K562 (cell line): ENCODE measurements at regions not wholly inside any gene's neighbourhood (a gene's known extent, or its start where the extent isn't known, plus 50 kb on each side); places are given as distances from the start of the nearest gene placed in this dataset.

ENCODE experiments used
- ATAC-seq: fragments of 200-7000 bp; cut with Tn5 transposase; 3 replicates; pipeline ENCODE4 v1.9.1; 2020; ENCODE audit warnings: moderate library complexity
- BruUV-seq: library from RNA; stranded (reverse); fragments of 400-500 nt; replicated peaks from 2 replicates; lab custom pipeline; 2021; lab: Mats Ljungman, UMichigan
- CTCF ChIA-PET: fragments of 300-600 bp; formaldehyde crosslinking; extraction: SDS; loops from one replicate; lab custom pipeline; 2021; ENCODE audit warnings: low intra/inter-chr PET ratio; lab: Yijun Ruan, JAX
- POLR2A ChIA-PET: fragments of 300-600, 350-650 bp; sonication (Branson Sonifier 250); formaldehyde crosslinking; extraction: SDS; loops from one replicate; lab custom pipeline; 2021; ENCODE audit warnings: antibody characterized with exemption, inconsistent platforms; lab: Yijun Ruan, JAX
- DNase-seq, 4 experiments: peaks; one replicate each; pipeline versions ENCODE4 v3.0.0 to v3.0.0-alpha.2; 2011 to 2018; ENCODE audit warnings: low spot score in 3 of 4, mixed read lengths in 3 of 4; ENCODE audit errors: extremely low read depth in 1 of 4
- FAIRE-seq: peaks from 2 replicates; lab custom pipeline; 2011; peaks lifted over from hg19 to GRCh38; lab: Jason Lieb, UNC
- H2AFZ ChIP-seq: 2 replicates; pipeline ENCODE4 v1.6.0; 2011; ENCODE audit warnings: low read depth, low read length, control low read depth, inconsistent platforms
- H3K27ac ChIP-seq: fragments of 200-600 bp; 3 replicates; pipeline ENCODE4 v1.8.0; 2011; ENCODE audit warnings: low read depth, mild to moderate bottlenecking, control low read depth, inconsistent platforms, low read length, moderate library complexity, mixed read lengths; ENCODE audit errors: extremely low read depth
- H3K27me3 ChIP-seq, 2 experiments: fragments of 300-600 bp in 1 of 2; 2 replicates in 1 of 2; 3 replicates in 1 of 2; pipeline versions ENCODE4 v1.6.0 to v1.8.0; 2011; ENCODE audit warnings: inconsistent platforms in 2 of 2, low read length in 2 of 2, mild to moderate bottlenecking in 1 of 2, mixed read lengths in 1 of 2, moderate library complexity in 1 of 2; ENCODE audit not compliant: control insufficient read depth in 2 of 2, insufficient read depth in 2 of 2
- H3K36me3 ChIP-seq: fragments of 300-600 bp; 3 replicates; pipeline ENCODE4 v1.8.0; 2011; ENCODE audit warnings: mild to moderate bottlenecking, low read length, inconsistent platforms; ENCODE audit not compliant: control insufficient read depth, insufficient read depth
- H3K4me1 ChIP-seq, 2 experiments: fragments of 200-600 bp in 1 of 2; replicated peaks in 1 of 2; 2 replicates in 1 of 2; 3 replicates in 1 of 2; pipeline versions ENCODE4 v1.5.1 to v1.8.0; 2011; ENCODE audit warnings: inconsistent platforms in 2 of 2, low read length in 2 of 2, mild to moderate bottlenecking in 1 of 2, mixed read lengths in 1 of 2, moderate library complexity in 1 of 2; ENCODE audit not compliant: control insufficient read depth in 2 of 2, insufficient read depth in 2 of 2
- H3K4me2 ChIP-seq: 2 replicates; pipeline ENCODE4 v1.6.1; 2011; ENCODE audit warnings: low read length, control low read depth, inconsistent platforms, mixed read lengths; ENCODE audit not compliant: insufficient read depth
- H3K4me3 ChIP-seq: fragments of 200-600 bp; sonication (generic), shearing (Covaris generic); 2 replicates; pipeline ENCODE4 v1.5.1; 2016; ENCODE audit warnings: control low read depth, inconsistent platforms
- H3K79me2 ChIP-seq: fragments of 200-600 bp; 3 replicates; pipeline ENCODE4 v1.8.0; 2011; ENCODE audit warnings: low read length, inconsistent platforms; ENCODE audit not compliant: control insufficient read depth, insufficient read depth
- H3K9ac ChIP-seq, 2 experiments: 2 replicates each; pipeline versions ENCODE4 v1.6.0 to v1.6.1; 2011; ENCODE audit warnings: low read depth in 2 of 2, low read length in 2 of 2, control low read depth in 1 of 2, inconsistent platforms in 1 of 2, mild to moderate bottlenecking in 1 of 2, mixed read lengths in 1 of 2; ENCODE audit not compliant: insufficient read depth in 1 of 2
- H3K9me1 ChIP-seq: one replicate; pipeline ENCODE4 v1.6.0; 2011; ENCODE audit warnings: inconsistent platforms, mild to moderate bottlenecking, low read length, moderate library complexity; ENCODE audit not compliant: control insufficient read depth, insufficient read depth
- H3K9me3 ChIP-seq: replicated peaks from 2 replicates; pipeline ENCODE4 v1.5.1; 2011; ENCODE audit warnings: low read depth, low read length, inconsistent platforms; ENCODE audit not compliant: control insufficient read depth, insufficient read depth
- H4K20me1 ChIP-seq: replicated peaks from 2 replicates; pipeline ENCODE4 v1.6.1; 2011; ENCODE audit warnings: low read length, inconsistent platforms, mixed read lengths; ENCODE audit not compliant: control insufficient read depth, insufficient read depth
- NR3C1 ChIP-seq: sonication (generic); formaldehyde crosslinking; IDR thresholded peaks from 2 replicates; pipeline ENCODE4 v1.8.1; 2022; ENCODE audit warnings: missing genetic modification reagents
- PRDM10 ChIP-seq: fragments of 450-650 bp; IDR thresholded peaks from 2 replicates; pipeline ENCODE4 v1.6.1; 2018; ENCODE audit not compliant: partially characterized antibody
- SNIP1 ChIP-seq: fragments of 450-650 bp; IDR thresholded peaks from 2 replicates; pipeline ENCODE4 v1.7.1; 2017; ENCODE audit warnings: low read depth, mild to moderate bottlenecking
- TSC22D4 ChIP-seq: fragments of 450-650 bp; IDR thresholded peaks from 2 replicates; pipeline ENCODE4 v1.6.1; 2016; ENCODE audit warnings: missing genetic modification characterization, missing biosample characterization, control low read depth
- ZNF184 ChIP-seq: sonication (generic); formaldehyde crosslinking; IDR thresholded peaks from 2 replicates; pipeline ENCODE4 v1.5.0; 2020; ENCODE audit warnings: missing genetic modification reagents
- in situ Hi-C: fragments of 300-500 bp; cut with MboI; formaldehyde crosslinking; loops from 4 replicates; pipeline ENCODE4 v1.15.0; 2018; ENCODE audit warnings: inconsistent platforms, mixed read lengths
- intact Hi-C: fragments of 100-400 bp; cut with micrococcal nuclease; formaldehyde crosslinking; loops from 2 replicates; pipeline ENCODE4 v1.14.2; 2022

GRCh38 chr1:115447672-115448071 is 109.6 kb upstream of the NGF start (continued):
- TF ChIP-seq PRDM10: no peak
- TF ChIP-seq ZNF184 (CRISPR knock-in tag): no peak
- no peak for TF ChIP-seq SNIP1

- Histone ChIP-seq H3K27me3 (no peaks in the 10 kb centered on the region), H2AFZ (no peak overlapping the region), H4K20me1 (no peaks in the 10 kb centered on the region), H3K36me3 (no peaks in the 10 kb centered on the region), H3K4me2 (no peak overlapping the region), H3K27ac (no peak overlapping the region), H3K79me2 (no peaks in the 10 kb centered on the region), H3K4me3 (no peak overlapping the region), H3K9me3 (no peaks in the 10 kb centered on the region), H3K9me1 (no peaks in the 10 kb centered on the region), H3K9ac (no peak overlapping the region), H3K4me1 (no peaks in the 10 kb centered on the region)
- CTCF ChIA-PET: no interaction called here
- TF ChIP-seq TSC22D4 (tag) (no peak), NR3C1 (no peak)
- DNase-seq (no peak), ATAC-seq (no peak), FAIRE-seq (no peak)
- BruUV-seq: no TSS peak
- intact Hi-C loops (no loop called here), in situ Hi-C loops (no loop called here)
- POLR2A ChIA-PET: no interaction called here
Observed at GRCh38 chr1:115445090-115445489, 107.0 kb upstream of the NGF start.
